Right cardiac atrium (tissue), 5 donors: ENCODE measurements at regions not wholly inside any gene's neighbourhood (a gene's known extent, or its start where the extent isn't known, plus 50 kb on each side); places are given as distances from the start of the nearest gene placed in this dataset.

Source experiments
- ATAC-seq, 2 donors: fragments of 200-7000 bp; cut with Tn5 transposase; one replicate each; pipeline versions ENCODE4 v1.8.0 to v1.9.1; 2020; ENCODE audit warnings: moderate library complexity in 2 of 2, mild to moderate bottlenecking in 1 of 2
- DNase-seq, 3 donors: peaks; one replicate each; pipeline ENCODE4 v3.0.0-alpha.2; 2020
- H3K27ac ChIP-seq: one replicate; pipeline ENCODE4 v1.5.1; 2013; ENCODE audit warnings: mild to moderate bottlenecking, low read length, control low read depth, moderate library complexity
- H3K27me3 ChIP-seq: one replicate; pipeline ENCODE4 v1.6.1; 2013; ENCODE audit not compliant: control insufficient read depth, insufficient read depth
- H3K4me1 ChIP-seq: one replicate; pipeline ENCODE4 v1.6.1; 2013; ENCODE audit warnings: low read length; ENCODE audit not compliant: control insufficient read depth, insufficient read depth
- H3K4me3 ChIP-seq: one replicate; pipeline ENCODE4 v1.5.1; 2013; ENCODE audit warnings: low read length, control low read depth
- H3K9me3 ChIP-seq: one replicate; pipeline ENCODE4 v1.6.1; 2013; ENCODE audit warnings: low read length; ENCODE audit not compliant: control insufficient read depth
- WGBS: extraction: QIAGEN DNeasy Blood & Tissue Kit; methylation state at CpG from one replicate; pipeline ENCODE4 v1.1.7; 2013; 5-methylcytosine and 5-hydroxymethylcytosine counted together
- intact Hi-C, 4 donors: fragments of 100-400 bp; cut with DNase I; formaldehyde crosslinking; loops; one replicate each; pipeline versions ENCODE4 v1.11.0 to v1.14.0; 2022 to 2023
- donor health status: healthy with polysubstance abuse.
- donor health status: DM: no; HTN: yes; CAD: no.
- donor health status: DM: no; HTN: no; CAD: no.
- donor health status: DM: no; HTN: yes; CAD: no; lungs with severe emphysema.
- donor health status: DM: yes; HTN: yes; CAD: no.

DNA sequence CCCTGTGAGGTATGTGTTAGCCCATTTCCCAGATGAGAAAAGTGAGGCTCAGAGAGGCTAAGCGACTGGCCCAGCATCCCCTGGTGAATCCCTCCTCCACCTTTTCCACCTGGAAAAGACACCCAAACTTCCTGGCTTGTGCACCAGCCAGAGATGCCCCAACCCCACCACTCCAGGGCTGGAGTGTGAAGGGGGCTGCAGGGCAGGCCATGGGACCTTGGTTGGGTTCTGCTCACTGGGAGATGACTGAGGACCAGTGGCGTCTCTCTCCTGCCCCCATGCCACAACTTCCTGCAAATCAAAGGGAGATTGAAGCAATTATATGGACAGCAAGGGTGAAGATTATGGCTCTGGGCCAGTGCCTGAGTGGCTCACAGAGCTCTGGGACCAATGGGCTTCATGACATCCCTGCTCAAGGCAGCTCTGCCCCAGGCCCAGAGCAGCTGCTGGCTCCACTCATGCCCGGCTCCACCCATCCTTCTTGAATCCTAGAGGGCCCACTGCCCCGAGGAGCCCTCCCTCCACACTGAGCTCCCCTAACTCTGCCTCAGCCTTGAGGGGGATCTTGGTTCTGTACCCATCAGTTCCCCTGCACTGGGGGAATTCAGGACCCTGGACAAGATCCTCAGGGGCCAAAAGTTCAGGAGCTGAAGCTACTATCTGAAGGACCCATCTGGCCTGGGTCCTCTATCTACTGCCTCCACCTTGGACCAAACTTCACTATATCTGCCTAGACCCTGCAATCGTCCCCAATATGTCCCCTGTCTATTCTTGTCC, 416.9 kb downstream of the PTPRU start:
- Histone ChIP-seq H3K27ac (no peak overlapping the region), H3K4me3 (no peak overlapping the region), H3K9me3 (no peaks in the 10 kb centered on the region), H3K27me3 (no peaks in the 10 kb centered on the region), H3K4me1 (no peaks in the 10 kb centered on the region)
- intact Hi-C loops = no loop called here
- DNase-seq (no peak), ATAC-seq (no peak)
- whole genome bisulfite sequencing = 50% methylated on average over 5 of the region's 5 CpGs

DNA sequence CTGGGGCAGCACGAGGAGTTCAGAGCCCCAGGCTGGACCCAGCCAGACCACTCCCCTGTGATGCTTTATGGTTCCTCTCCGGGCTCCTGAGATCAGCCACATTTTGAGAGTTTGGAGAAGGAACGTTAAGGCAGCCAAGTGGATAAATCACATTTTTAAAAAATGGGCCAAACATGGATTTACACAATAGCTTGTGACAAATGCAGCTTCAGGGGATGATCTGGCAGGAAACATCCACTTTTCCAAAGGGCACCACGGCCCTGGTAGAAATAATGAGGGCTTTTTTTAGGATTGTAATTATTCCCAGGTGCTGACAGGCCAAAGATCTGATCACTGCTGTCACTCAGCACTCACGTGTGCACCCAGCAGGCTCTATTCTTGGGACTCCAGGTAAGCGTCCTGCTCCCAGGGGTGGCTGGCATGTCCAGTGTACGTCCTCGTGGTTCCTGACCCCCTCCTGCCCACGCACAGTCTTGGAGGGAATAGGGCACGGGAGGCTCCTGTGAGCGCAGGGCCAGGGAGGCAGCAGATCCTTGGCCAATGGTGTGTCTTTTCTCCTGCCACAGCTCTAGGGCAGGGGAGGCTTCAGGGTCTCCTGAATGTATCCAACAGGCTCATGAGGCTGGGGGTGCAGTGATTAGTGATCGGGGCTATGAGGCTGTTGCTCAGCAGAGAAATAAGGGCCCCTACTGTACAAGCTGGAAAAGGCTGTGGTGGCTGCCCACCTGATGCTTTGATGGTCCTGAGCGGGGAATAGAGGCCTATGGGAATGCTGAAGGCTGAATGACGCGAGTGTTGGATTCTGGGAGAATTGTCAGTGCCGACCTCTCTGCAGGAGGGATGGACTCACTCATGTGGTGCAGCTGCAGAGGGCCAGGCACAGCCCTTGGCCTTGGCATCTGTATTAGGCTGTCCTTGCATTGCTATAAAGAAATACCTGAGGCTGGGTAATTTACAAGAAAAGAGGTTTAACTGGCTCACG, 415.7 kb downstream of the PTPRU start:
- ATAC-seq (no peak), DNase-seq (no peak)
- Histone ChIP-seq H3K27me3 (no peaks in the 10 kb centered on the region), H3K27ac (no peak overlapping the region), H3K4me3 (no peak overlapping the region), H3K4me1 (no peaks in the 10 kb centered on the region), H3K9me3 (no peaks in the 10 kb centered on the region)
- intact Hi-C loops = no loop called here
- 64% methylated on average over 17 of the region's 17 CpGs for WGBS

DNA sequence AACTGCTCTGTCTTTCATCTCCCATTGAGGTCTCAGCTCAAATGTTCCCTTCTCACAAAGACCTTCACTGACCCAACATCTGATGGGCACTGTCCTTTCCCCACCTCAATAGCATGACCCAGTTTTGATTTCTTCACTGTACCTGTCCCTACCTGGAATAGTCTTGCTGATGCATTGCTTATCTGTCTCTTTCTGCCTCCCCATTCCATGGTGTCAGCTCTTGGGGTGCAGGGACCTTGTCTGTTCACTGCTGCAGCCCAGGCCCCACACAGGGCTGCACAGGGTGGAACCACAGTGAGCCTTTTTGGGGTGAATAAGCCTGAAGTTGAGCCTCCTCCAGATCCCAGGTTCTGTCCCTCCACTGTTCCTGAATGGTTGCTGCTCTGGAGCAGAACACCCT, 414.9 kb downstream of the PTPRU start:
- DNase-seq = no peak
- H3K27ac ChIP-seq = no peak overlapping the region
- H3K4me3 ChIP-seq = no peak overlapping the region
- H3K9me3 ChIP-seq = no peaks in the 10 kb centered on the region
- ATAC-seq = no peak
- intact Hi-C loops = no loop called here
- H3K27me3 ChIP-seq = no peaks in the 10 kb centered on the region
- no peaks in the 10 kb centered on the region for H3K4me1 ChIP-seq

DNA sequence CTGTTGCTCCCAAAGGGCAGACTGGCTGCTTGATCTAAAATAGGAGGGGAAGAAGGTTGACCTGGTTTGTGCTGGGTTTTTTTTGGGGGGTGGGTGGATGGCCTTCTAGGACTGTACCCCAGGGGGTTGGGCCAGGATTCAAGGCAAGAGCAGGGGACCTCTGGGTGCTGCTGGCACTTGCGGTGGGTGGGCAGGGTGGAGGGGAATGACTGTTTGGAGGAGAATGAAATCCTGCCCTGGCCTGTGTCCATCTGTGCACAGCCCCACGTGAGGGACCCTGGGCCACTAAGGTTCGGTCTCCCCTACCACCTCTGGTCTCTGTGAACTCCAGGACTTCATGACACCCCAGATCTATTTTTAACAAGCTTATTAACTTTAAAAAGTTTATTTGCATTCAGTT, 414.2 kb downstream of the PTPRU start:
- ATAC-seq = no peak
- no peaks in the 10 kb centered on the region for H3K27me3 ChIP-seq

DNA sequence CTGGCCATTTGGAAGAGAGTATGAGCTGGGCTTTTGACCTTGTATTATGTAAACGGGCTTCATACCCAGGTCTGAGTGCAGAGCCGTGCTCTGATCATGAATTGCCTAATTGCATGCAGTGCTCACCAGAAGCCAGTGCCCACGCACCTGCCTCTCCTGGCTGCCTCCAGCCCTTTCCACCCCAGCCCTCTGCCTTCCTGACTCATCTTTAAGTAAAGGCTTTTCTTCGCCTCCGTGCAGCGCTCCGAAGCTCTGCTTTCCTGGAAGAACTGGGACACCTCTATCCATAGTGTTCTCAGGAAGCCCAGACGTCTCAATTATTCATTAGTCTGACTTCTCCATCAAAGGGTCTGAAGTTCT, 413.7 kb downstream of the PTPRU start:
- no peak overlapping the region for H3K4me3 ChIP-seq
- H3K27me3 ChIP-seq = no peaks in the 10 kb centered on the region
- H3K27ac ChIP-seq = no peak overlapping the region
- DNase-seq (no peak), ATAC-seq (no peak)
- no peaks in the 10 kb centered on the region for H3K4me1 ChIP-seq
- WGBS = 74% methylated on average over 8 of the region's 8 CpGs
- no peaks in the 10 kb centered on the region for H3K9me3 ChIP-seq
- intact Hi-C loops = no loop called here

More for the DNA sequence above, 414.2 kb downstream of the PTPRU start:
- Histone ChIP-seq H3K4me3 (no peak overlapping the region), H3K9me3 (no peaks in the 10 kb centered on the region), H3K27ac (no peak overlapping the region), H3K4me1 (no peaks in the 10 kb centered on the region)
- WGBS = 84% methylated on average over 3 of the region's 3 CpGs
- DNase-seq = no peak
- intact Hi-C loops = no loop called here

DNA sequence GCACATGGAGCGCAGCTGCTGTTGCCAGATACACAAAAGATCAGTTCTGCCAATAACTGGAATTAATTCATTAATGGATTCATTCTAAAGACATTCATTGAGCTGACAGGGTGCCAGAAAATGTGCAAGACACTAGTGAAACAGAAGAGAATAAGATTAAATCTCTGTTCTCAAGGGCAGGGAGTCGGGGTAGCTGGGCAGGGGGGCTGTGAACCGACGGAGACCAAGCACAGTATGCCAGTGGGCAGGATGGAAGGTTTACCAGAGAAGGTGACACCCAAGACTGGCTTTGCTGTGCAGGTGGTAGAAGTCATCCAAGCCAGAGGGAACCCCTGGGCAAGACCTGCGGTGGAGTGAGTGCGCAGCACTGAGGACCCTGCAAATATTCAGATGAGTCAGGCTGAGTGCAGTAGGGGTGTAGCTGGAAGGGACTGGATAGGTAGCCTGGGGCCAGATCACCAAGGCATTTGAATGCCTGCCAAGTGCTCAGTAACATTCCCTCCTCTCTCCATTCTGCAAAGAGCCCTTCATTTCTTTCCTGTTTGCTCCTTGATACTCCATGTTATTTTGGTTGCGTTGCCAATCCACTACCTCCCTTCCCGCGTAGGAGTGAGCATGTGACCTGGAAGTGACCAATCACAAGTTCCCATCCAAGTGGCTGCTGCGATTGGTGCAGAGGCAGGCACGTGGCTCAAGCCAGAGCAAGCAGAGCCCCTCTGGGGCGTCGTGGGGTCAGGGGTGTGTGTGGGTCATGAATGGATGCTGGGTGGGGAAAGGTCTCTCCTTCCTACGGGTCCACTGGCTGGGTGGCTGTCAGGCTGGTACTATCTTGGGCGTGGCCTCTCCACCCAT, 413.1 kb downstream of the PTPRU start:
- WGBS = 78% methylated on average over 15 of the region's 15 CpGs
- Histone ChIP-seq H3K9me3 (no peaks in the 10 kb centered on the region), H3K4me1 (no peaks in the 10 kb centered on the region), H3K27ac (no peak overlapping the region), H3K4me3 (no peak overlapping the region), H3K27me3 (no peaks in the 10 kb centered on the region)
- intact Hi-C loops = no loop called here
- DNase-seq = no peak
- ATAC-seq = no peak

DNA sequence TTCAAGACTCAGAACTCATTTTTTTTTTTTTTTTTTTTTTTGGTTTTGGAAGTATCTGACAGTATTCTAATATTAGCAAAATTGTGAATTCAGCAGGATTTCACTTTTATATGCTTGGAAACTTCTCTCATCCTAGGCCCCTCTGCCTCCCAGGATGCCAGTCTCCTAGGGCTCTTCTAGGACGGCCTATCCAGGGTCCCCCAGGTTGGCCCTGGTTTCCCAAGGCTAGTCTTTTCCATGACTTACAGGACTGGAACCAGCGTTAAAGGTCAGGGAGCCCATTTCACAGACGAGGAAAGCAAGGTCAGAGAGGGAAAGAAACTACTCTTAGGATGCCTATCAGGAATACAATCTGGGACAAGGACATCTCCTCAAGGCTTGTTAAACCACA, 412.5 kb downstream of the PTPRU start:
- 81% methylated on average over 3 of the region's 3 CpGs for WGBS
- no peak overlapping the region for H3K27ac ChIP-seq
- H3K4me3 ChIP-seq = no peak overlapping the region
- no peaks in the 10 kb centered on the region for H3K9me3 ChIP-seq
- intact Hi-C loops = no loop called here
- no peaks in the 10 kb centered on the region for H3K4me1 ChIP-seq
- ATAC-seq = no peak
- no peak for DNase-seq
- no peaks in the 10 kb centered on the region for H3K27me3 ChIP-seq

DNA sequence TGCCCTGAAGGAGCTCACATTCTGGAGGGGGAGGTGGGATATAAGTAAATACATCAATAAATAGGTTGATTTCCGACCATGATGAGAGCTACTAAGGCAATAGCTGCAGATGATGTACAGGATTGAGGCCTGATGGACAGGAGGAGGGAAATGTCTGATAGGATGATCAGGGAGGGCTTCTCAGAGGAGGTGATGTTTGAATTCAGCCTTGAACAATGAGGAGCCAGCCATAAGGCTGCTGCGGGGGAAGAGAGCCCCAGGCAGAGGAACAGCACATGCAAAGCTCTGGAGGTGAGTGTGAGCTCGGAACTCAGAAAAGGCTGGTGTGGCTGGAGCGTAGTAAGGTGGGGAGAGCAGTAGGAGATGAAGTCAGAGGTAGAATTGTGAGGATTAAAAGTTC, 411.7 kb downstream of the PTPRU start:
- DNase-seq (no peak), ATAC-seq (no peak)
- intact Hi-C loops = no loop called here
- no peaks in the 10 kb centered on the region for H3K27me3 ChIP-seq
- H3K9me3 ChIP-seq = no peaks in the 10 kb centered on the region
- no peak overlapping the region for H3K4me3 ChIP-seq
- WGBS = 67% methylated on average over 4 of the region's 4 CpGs
- H3K4me1 ChIP-seq = no peaks in the 10 kb centered on the region
- no peak overlapping the region for H3K27ac ChIP-seq

DNA sequence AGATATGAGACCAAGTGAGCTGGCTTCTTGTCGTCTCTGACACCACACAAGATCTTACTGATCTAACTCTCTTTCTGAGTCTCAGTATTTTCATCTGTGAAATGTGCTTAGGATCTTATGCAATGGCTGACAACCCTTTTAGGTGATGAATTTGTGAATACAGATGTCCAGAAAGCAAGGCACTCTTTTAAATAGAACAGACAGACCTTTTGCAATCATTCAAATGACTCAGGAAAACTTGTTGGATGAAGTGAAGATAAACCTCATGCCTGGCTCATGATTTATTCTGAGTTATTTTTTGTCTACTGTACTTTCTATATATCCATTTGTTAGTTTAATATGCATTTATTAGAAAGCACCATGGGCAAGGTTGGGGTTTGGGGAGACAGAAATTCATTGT, 411.3 kb downstream of the PTPRU start:
- no peaks in the 10 kb centered on the region for H3K27me3 ChIP-seq
- WGBS = 65% methylated on average over 1 of the region's 1 CpG
- intact Hi-C loops = no loop called here

DNA sequence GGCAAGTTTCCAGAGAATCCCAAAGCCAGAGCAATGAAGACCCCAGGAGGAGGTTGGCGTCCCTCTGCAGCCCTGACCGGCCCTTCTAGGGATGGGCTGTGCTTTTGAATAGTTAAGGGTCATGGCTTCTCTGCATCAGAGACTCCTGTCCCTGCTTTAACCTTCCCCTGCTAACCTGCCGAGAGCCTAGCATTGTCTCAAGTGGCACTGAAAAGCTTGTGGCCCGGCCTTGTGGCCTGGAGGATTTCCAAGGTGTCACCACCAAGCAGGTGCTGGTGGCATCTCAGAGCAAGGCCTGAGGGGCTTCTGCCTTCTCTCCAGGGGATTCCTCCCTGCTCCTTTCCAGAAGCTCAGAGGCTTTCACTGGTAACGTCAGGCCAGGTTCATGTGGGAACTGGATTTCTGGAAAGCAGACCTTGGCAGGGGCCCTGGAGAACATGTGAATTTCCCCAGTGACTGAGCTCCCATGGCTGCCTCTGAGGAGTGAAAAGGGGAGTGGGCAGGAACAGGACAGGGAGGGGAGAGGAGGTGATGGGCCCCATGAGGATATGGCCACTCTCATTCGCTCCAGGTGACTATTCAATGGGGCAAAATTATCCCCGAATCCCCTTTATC, 409.9 kb downstream of the PTPRU start:
- intact Hi-C loops = no loop called here

More for the DNA sequence above, 411.3 kb downstream of the PTPRU start:
- no peak for DNase-seq
- no peaks in the 10 kb centered on the region for H3K9me3 ChIP-seq
- no peak for ATAC-seq
- H3K4me3 ChIP-seq = no peak overlapping the region
- no peak overlapping the region for H3K27ac ChIP-seq
- no peaks in the 10 kb centered on the region for H3K4me1 ChIP-seq

More for the DNA sequence above, 409.9 kb downstream of the PTPRU start:
- no peaks in the 10 kb centered on the region for H3K27me3 ChIP-seq
- DNase-seq (no peak), ATAC-seq (no peak)
- WGBS = 82% methylated on average over 7 of the region's 7 CpGs
- H3K4me1 ChIP-seq = no peaks in the 10 kb centered on the region
- no peak overlapping the region for H3K4me3 ChIP-seq
- H3K27ac ChIP-seq = no peak overlapping the region
- no peaks in the 10 kb centered on the region for H3K9me3 ChIP-seq
